Keratinocyte (primary cell): ENCODE measurements at regions not wholly inside any gene's neighbourhood (a gene's known extent, or its start where the extent isn't known, plus 50 kb on each side); places are given as distances from the start of the nearest gene placed in this dataset.

Source experiments
- DNase-seq: peaks from one replicate; pipeline ENCODE4 v3.0.0-alpha.2; 2011; ENCODE audit warnings: low read depth, missing footprints, low spot score
- FAIRE-seq: peaks from 2 replicates; lab custom pipeline; 2011; peaks lifted over from hg19 to GRCh38; lab: Jason Lieb, UNC
- H2AFZ ChIP-seq: 2 replicates; pipeline ENCODE4 v1.6.0; 2012; ENCODE audit warnings: low read length, control low read depth, inconsistent platforms; ENCODE audit not compliant: control insufficient read depth
- H3K27ac ChIP-seq: 2 replicates; pipeline ENCODE4 v1.5.1; 2011; ENCODE audit warnings: low read length; ENCODE audit not compliant: control insufficient read depth, insufficient read depth
- H3K27me3 ChIP-seq: 3 replicates; pipeline ENCODE4 v1.6.0; 2011; ENCODE audit warnings: low read length; ENCODE audit not compliant: control insufficient read depth, insufficient read depth; ENCODE audit errors: extremely low read depth
- H3K36me3 ChIP-seq, 2 experiments: 2 replicates in 1 of 2; 3 replicates in 1 of 2; pipeline ENCODE4 v1.5.1; 2011; ENCODE audit warnings: low read length in 2 of 2, mild to moderate bottlenecking in 1 of 2; ENCODE audit not compliant: control insufficient read depth in 2 of 2, insufficient read depth in 2 of 2; ENCODE audit errors: extremely low read depth in 1 of 2
- H3K4me1 ChIP-seq: 3 replicates; pipeline ENCODE4 v1.5.1; 2011; ENCODE audit warnings: low read length; ENCODE audit not compliant: control insufficient read depth, insufficient read depth; ENCODE audit errors: extremely low read depth
- H3K4me2 ChIP-seq: 3 replicates; pipeline ENCODE4 v1.6.0; 2011; ENCODE audit warnings: low read depth, low read length; ENCODE audit not compliant: control insufficient read depth, insufficient read depth; ENCODE audit errors: extremely low read depth
- H3K4me3 ChIP-seq, 3 experiments: fragments of 200-600 bp in 1 of 3; sonication (generic) in 1 of 3; 2 replicates in 2 of 3; 3 replicates in 1 of 3; pipeline ENCODE4 v1.5.1; 2011 to 2016; ENCODE audit warnings: low read length in 3 of 3, mild to moderate bottlenecking in 3 of 3, control low read depth in 2 of 3, inconsistent platforms in 1 of 3, low read depth in 1 of 3, mixed read lengths in 1 of 3, mixed run types in 1 of 3, moderate library complexity in 1 of 3; ENCODE audit not compliant: control insufficient read depth in 2 of 3, insufficient read depth in 2 of 3; ENCODE audit errors: extremely low read depth in 1 of 3
- H3K79me2 ChIP-seq: 2 replicates; pipeline ENCODE4 v1.6.0; 2012; ENCODE audit warnings: low read length; ENCODE audit not compliant: control insufficient read depth, insufficient read depth
- H3K9ac ChIP-seq: 3 replicates; pipeline ENCODE4 v1.6.0; 2011; ENCODE audit warnings: low read length; ENCODE audit not compliant: control insufficient read depth, insufficient read depth; ENCODE audit errors: extremely low read depth
- H3K9me1 ChIP-seq: 3 replicates; pipeline ENCODE4 v1.6.0; 2011; ENCODE audit warnings: low read length; ENCODE audit not compliant: control insufficient read depth, insufficient read depth; ENCODE audit errors: extremely low read depth
- H3K9me3 ChIP-seq: 2 replicates; pipeline ENCODE4 v1.5.1; 2012; ENCODE audit warnings: low read depth, low read length; ENCODE audit not compliant: control insufficient read depth
- H4K20me1 ChIP-seq: 3 replicates; pipeline ENCODE4 v1.6.0; 2011; ENCODE audit warnings: low read length; ENCODE audit not compliant: control insufficient read depth, insufficient read depth; ENCODE audit errors: extremely low read depth
- EZH2 ChIP-seq: IDR thresholded peaks from one replicate; pipeline ENCODE4 v1.6.1; 2012; ENCODE audit warnings: inconsistent platforms, mild to moderate bottlenecking, low read length, moderate library complexity
- dilution Hi-C: fragments of 300-500 bp; cut with MboI; formaldehyde crosslinking; loops from one replicate; pipeline ENCODE4 v1.7.0; 2020; ENCODE audit warnings: low sequenced_read_pairs; ENCODE audit not compliant: extremely low pct_ligation_motif_present
- TF ChIP-seq, protein P1 (sequence below), 3 experiments: IDR thresholded peaks in 1 of 3; conservative IDR thresholded peaks in 1 of 3; optimal IDR thresholded peaks in 1 of 3; 2 replicates in 2 of 3; 3 replicates in 1 of 3; pipeline versions ENCODE3 to v1.5.1; 2011; ENCODE audit warnings: low read length in 3 of 3, mild to moderate bottlenecking in 3 of 3, moderate library complexity in 2 of 3, control low read depth in 1 of 3, inconsistent platforms in 1 of 3; ENCODE audit not compliant: insufficient read depth in 2 of 3; ENCODE audit errors: extremely low read depth in 1 of 3

GRCh38 chr13:59157181-59157580 lies 1006.5 kb downstream of the DIAPH3 start:
- Histone ChIP-seq H3K4me1 (no peaks in the 10 kb centered on the region), H3K36me3 (no peaks in the 10 kb centered on the region), H3K9me3 (no peaks in the 10 kb centered on the region), H3K27ac (no peak overlapping the region), H3K4me3 (no peak overlapping the region), H3K4me2 (no peak overlapping the region), H4K20me1 (no peaks in the 10 kb centered on the region), H3K9me1 (no peaks in the 10 kb centered on the region), H3K9ac (no peak overlapping the region), H2AFZ (no peak overlapping the region), H3K79me2 (no peaks in the 10 kb centered on the region), H3K27me3 (no peaks in the 10 kb centered on the region)
- DNase-seq: no peak
- no peak for TF ChIP-seq EZH2
- TF ChIP-seq, protein P1, sequence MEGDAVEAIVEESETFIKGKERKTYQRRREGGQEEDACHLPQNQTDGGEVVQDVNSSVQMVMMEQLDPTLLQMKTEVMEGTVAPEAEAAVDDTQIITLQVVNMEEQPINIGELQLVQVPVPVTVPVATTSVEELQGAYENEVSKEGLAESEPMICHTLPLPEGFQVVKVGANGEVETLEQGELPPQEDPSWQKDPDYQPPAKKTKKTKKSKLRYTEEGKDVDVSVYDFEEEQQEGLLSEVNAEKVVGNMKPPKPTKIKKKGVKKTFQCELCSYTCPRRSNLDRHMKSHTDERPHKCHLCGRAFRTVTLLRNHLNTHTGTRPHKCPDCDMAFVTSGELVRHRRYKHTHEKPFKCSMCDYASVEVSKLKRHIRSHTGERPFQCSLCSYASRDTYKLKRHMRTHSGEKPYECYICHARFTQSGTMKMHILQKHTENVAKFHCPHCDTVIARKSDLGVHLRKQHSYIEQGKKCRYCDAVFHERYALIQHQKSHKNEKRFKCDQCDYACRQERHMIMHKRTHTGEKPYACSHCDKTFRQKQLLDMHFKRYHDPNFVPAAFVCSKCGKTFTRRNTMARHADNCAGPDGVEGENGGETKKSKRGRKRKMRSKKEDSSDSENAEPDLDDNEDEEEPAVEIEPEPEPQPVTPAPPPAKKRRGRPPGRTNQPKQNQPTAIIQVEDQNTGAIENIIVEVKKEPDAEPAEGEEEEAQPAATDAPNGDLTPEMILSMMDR (optimal IDR thresholded peaks at IDR 0.05 in 1 of 3, IDR thresholded peaks at IDR 0.05 in 1 of 3, conservative IDR thresholded peaks at IDR 0.05 in 1 of 3; ENCODE audit: extremely low read depth in 1 of 3, insufficient read depth in 2 of 3, low read length in 3 of 3): no peak
- dilution Hi-C loops: no loop called here
- FAIRE-seq: no peak

- H3K4me1 ChIP-seq: no peaks in the 10 kb centered on the region
- H4K20me1 ChIP-seq: no peaks in the 10 kb centered on the region
- TF ChIP-seq EZH2: no peak
- TF ChIP-seq, protein P1 (optimal IDR thresholded peaks at IDR 0.05 in 1 of 3, IDR thresholded peaks at IDR 0.05 in 1 of 3, conservative IDR thresholded peaks at IDR 0.05 in 1 of 3; ENCODE audit: extremely low read depth in 1 of 3, insufficient read depth in 2 of 3, low read length in 3 of 3): no peak
- H3K4me3 ChIP-seq: no peak overlapping the region
- no peaks in the 10 kb centered on the region for H3K79me2 ChIP-seq
- H3K4me2 ChIP-seq: no peak overlapping the region
- H3K9me3 ChIP-seq: no peaks in the 10 kb centered on the region
- H3K27me3 ChIP-seq: no peaks in the 10 kb centered on the region
- no peak overlapping the region for H2AFZ ChIP-seq
- H3K27ac ChIP-seq: no peak overlapping the region
- H3K36me3 ChIP-seq: no peaks in the 10 kb centered on the region
- H3K9me1 ChIP-seq: no peaks in the 10 kb centered on the region
- H3K9ac ChIP-seq: no peak overlapping the region
- no peak for FAIRE-seq
- DNase-seq: no peak
- dilution Hi-C loops: no loop called here
Observed at GRCh38 chr13:59166174-59166573, 997.6 kb downstream of the DIAPH3 start.
